GM12865 (cell line): ENCODE measurements at regions not wholly inside any gene's neighbourhood (a gene's known extent, or its start where the extent isn't known, plus 50 kb on each side); places are given as distances from the start of the nearest gene placed in this dataset.

Experiments used
- DNase-seq: peaks from one replicate; pipeline ENCODE4 v3.0.0; 2010; ENCODE audit warnings: low read depth
- H3K4me3 ChIP-seq: 2 replicates; pipeline ENCODE4 v1.5.1; 2011; ENCODE audit warnings: mild to moderate bottlenecking, low read depth, low read length, control low read depth
- TF ChIP-seq, protein P1 (sequence below): IDR thresholded peaks from 2 replicates; pipeline ENCODE4 v1.5.1; 2011; ENCODE audit warnings: low read length, control low read depth, low read depth, inconsistent platforms; ENCODE audit not compliant: insufficient read depth; ENCODE audit errors: missing control alignments

DNA sequence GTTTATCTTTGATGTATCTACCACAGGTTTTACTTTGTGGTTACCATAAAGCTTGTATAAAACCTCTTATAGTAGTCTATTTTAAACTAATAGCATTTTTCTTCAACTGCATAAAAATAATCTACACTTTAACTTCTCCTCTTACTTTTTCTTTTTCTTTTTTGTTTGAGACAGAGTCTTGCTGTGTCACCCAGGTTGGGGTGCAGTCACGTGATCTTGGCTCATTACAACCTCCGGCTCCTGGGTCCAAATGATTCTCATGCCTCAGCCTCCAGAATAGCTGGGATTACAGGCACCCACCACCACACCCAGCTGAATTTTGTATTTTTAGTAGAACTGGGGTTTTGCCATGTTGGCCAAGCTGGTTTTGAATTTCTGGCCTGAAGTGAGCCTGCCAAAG is 53.4 kb upstream of the ZKSCAN2 start:
- DNase-seq, result no peak
- H3K4me3 ChIP-seq, result no peak overlapping the region
- TF ChIP-seq, protein P1, sequence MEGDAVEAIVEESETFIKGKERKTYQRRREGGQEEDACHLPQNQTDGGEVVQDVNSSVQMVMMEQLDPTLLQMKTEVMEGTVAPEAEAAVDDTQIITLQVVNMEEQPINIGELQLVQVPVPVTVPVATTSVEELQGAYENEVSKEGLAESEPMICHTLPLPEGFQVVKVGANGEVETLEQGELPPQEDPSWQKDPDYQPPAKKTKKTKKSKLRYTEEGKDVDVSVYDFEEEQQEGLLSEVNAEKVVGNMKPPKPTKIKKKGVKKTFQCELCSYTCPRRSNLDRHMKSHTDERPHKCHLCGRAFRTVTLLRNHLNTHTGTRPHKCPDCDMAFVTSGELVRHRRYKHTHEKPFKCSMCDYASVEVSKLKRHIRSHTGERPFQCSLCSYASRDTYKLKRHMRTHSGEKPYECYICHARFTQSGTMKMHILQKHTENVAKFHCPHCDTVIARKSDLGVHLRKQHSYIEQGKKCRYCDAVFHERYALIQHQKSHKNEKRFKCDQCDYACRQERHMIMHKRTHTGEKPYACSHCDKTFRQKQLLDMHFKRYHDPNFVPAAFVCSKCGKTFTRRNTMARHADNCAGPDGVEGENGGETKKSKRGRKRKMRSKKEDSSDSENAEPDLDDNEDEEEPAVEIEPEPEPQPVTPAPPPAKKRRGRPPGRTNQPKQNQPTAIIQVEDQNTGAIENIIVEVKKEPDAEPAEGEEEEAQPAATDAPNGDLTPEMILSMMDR, result no peak
